BLaER1 treated with 17β-estradiol and CSF1 and Interleukin-3, amounts not matched to agents 10 nM and 100 nM (cell line): ENCODE measurements at regions not wholly inside any gene's neighbourhood (a gene's known extent, or its start where the extent isn't known, plus 50 kb on each side); places are given as distances from the start of the nearest gene placed in this dataset.
"Not testable (repeated sequence)": the region's sequence is repeated elsewhere in the genome, so short reads cannot be mapped to it uniquely, and the experiment has no call there.

Experiments used
- H3K27ac ChIP-seq, 11 experiments: shearing (Covaris generic); formaldehyde crosslinking; 2 replicates each; pipeline ENCODE4 v1.8.1; 2022
- H3K27me3 ChIP-seq, 11 experiments: shearing (Covaris generic); formaldehyde crosslinking; 2 replicates each; pipeline ENCODE4 v1.8.1; 2022
- H3K36me3 ChIP-seq, 11 experiments: shearing (Covaris generic); formaldehyde crosslinking; 2 replicates each; pipeline ENCODE4 v1.8.1; 2022
- H3K4me1 ChIP-seq, 10 experiments: shearing (Covaris generic); formaldehyde crosslinking; 2 replicates each; pipeline ENCODE4 v1.8.1; 2022
- H3K4me2 ChIP-seq, 11 experiments: shearing (Covaris generic); formaldehyde crosslinking; 2 replicates each; pipeline ENCODE4 v1.8.1; 2022
- H3K4me3 ChIP-seq, 10 experiments: shearing (Covaris generic); formaldehyde crosslinking; 2 replicates each; pipeline ENCODE4 v1.8.1; 2022
- H3K9ac ChIP-seq, 11 experiments: shearing (Covaris generic); formaldehyde crosslinking; 2 replicates each; pipeline ENCODE4 v1.8.1; 2022
- H3K9me3 ChIP-seq, 11 experiments: shearing (Covaris generic); formaldehyde crosslinking; replicated peaks in 1 of 11; 2 replicates each; pipeline ENCODE4 v1.8.1; 2022
- H4K20me1 ChIP-seq, 11 experiments: shearing (Covaris generic); formaldehyde crosslinking; 2 replicates each; pipeline ENCODE4 v1.8.1; 2022
- Cebpa-rat ChIP-seq, 11 experiments: shearing (Covaris generic); IDR thresholded peaks; 2 replicates each; pipeline ENCODE4 v1.8.1; 2022

- peaks cover 0 to 14% (median 8%) of the 10 kb centered on the region in 10 experiments; a peak in 12 of 20 replicates for H3K4me1 ChIP-seq
- H4K20me1 ChIP-seq, result no peaks in the 10 kb centered on the region
- H3K9ac ChIP-seq, result no peak overlapping the region
- no peaks in the 10 kb centered on the region for H3K27me3 ChIP-seq
- no peak overlapping the region for H3K4me2 ChIP-seq
- H3K27ac ChIP-seq, result no peak overlapping the region
- 0 out of 22 replicates have a peak, but pooled peaks cover 0 to 3% (median 0%) of the 10 kb centered on the region in 11 experiments for H3K9me3 ChIP-seq
- no peak overlapping the region for H3K4me3 ChIP-seq
- no peaks in the 10 kb centered on the region for H3K36me3 ChIP-seq
- no peak for TF ChIP-seq Cebpa-rat (IDR thresholded peaks at IDR 0.05)
Observed at GRCh38 chr2:75309596-75310463, 110.5 kb upstream of the TACR1 start.

- Histone ChIP-seq H3K9me3 (peaks cover 9 to 17% (median 10%) of the 10 kb centered on the region in 11 experiments; a peak in 20 of 22 replicates), H3K36me3 (no peaks in the 10 kb centered on the region), H3K4me1 (no peaks in the 10 kb centered on the region), H3K27me3 (no peaks in the 10 kb centered on the region), H3K27ac (no peak overlapping the region), H3K4me3 (no peak overlapping the region), H3K4me2 (no peak overlapping the region), H3K9ac (no peak overlapping the region), H4K20me1 (no peaks in the 10 kb centered on the region)
- TF ChIP-seq Cebpa-rat (IDR thresholded peaks at IDR 0.05), result no peak
Observed at GRCh38 chr2:75303227-75303626, 103.9 kb upstream of the TACR1 start.

- TF ChIP-seq Cebpa-rat (IDR thresholded peaks at IDR 0.05), result no peak
- H3K4me3 ChIP-seq, result no peak overlapping the region
- H4K20me1 ChIP-seq, result no peaks in the 10 kb centered on the region
- no peak overlapping the region for H3K27ac ChIP-seq
- H3K9ac ChIP-seq, result no peak overlapping the region
- 0 out of 20 replicates have a peak, but pooled peaks cover 0 to 5% (median 0%) of the 10 kb centered on the region in 10 experiments for H3K4me1 ChIP-seq
- no peaks in the 10 kb centered on the region for H3K36me3 ChIP-seq
- H3K4me2 ChIP-seq, result no peak overlapping the region
- H3K27me3 ChIP-seq, result no peaks in the 10 kb centered on the region
- H3K9me3 ChIP-seq, result no peaks in the 10 kb centered on the region; a peak in 1 of 22 replicates
Observed at GRCh38 chr2:75294362-75294761, 95.0 kb upstream of the TACR1 start.

GRCh38 chr2:75292826-75293225 lies 93.5 kb upstream of the TACR1 start:
- no peaks in the 10 kb centered on the region for H3K36me3 ChIP-seq
- H3K9me3 ChIP-seq, result no peaks in the 10 kb centered on the region
- no peaks in the 10 kb centered on the region for H3K27me3 ChIP-seq
- no peak for TF ChIP-seq Cebpa-rat (IDR thresholded peaks at IDR 0.05)
- no peak overlapping the region for H3K4me3 ChIP-seq
- H4K20me1 ChIP-seq, result no peaks in the 10 kb centered on the region
- no peak overlapping the region for H3K27ac ChIP-seq
- no peak overlapping the region for H3K9ac ChIP-seq
- no peak overlapping the region for H3K4me2 ChIP-seq
- H3K4me1 ChIP-seq, result peaks cover 7 to 16% (median 9%) of the 10 kb centered on the region in 10 experiments

- no peak for TF ChIP-seq Cebpa-rat (IDR thresholded peaks at IDR 0.05)
- peaks cover 13 to 30% (median 20%) of the 10 kb centered on the region in 10 experiments for H3K4me1 ChIP-seq
- H3K27ac ChIP-seq, result no peak overlapping the region
- H3K4me3 ChIP-seq, result no peak overlapping the region
- H4K20me1 ChIP-seq, result no peaks in the 10 kb centered on the region
- no peaks in the 10 kb centered on the region for H3K9me3 ChIP-seq
- no peak overlapping the region for H3K4me2 ChIP-seq
- no peaks in the 10 kb centered on the region for H3K36me3 ChIP-seq
- no peak overlapping the region for H3K9ac ChIP-seq
- H3K27me3 ChIP-seq, result no peaks in the 10 kb centered on the region
Observed at GRCh38 chr2:75290600-75291150, 91.4 kb upstream of the TACR1 start.

GRCh38 chr2:75289771-75290170 lies 90.5 kb upstream of the TACR1 start:
- Histone ChIP-seq H3K27ac (no peak overlapping the region), H4K20me1 (no peaks in the 10 kb centered on the region), H3K4me3 (no peak overlapping the region), H3K36me3 (no peaks in the 10 kb centered on the region), H3K4me2 (no peak overlapping the region), H3K27me3 (no peaks in the 10 kb centered on the region), H3K9ac (no peak overlapping the region), H3K9me3 (no peaks in the 10 kb centered on the region), H3K4me1 (peaks cover 13 to 30% (median 20%) of the 10 kb centered on the region in 10 experiments)
- TF ChIP-seq Cebpa-rat (IDR thresholded peaks at IDR 0.05), result no peak

GRCh38 chr2:75289178-75289577 lies 89.9 kb upstream of the TACR1 start:
- not testable (repeated sequence) for H3K27me3 ChIP-seq, H3K9ac ChIP-seq, H3K9me3 ChIP-seq, H4K20me1 ChIP-seq, H3K4me3 ChIP-seq, H3K36me3 ChIP-seq, H3K4me2 ChIP-seq
- Histone ChIP-seq H3K27ac (peak overlapping the region in 1 of 11 experiments; percentile 69; a peak in 1 of 22 replicates), H3K4me1 (peaks cover 13 to 30% (median 20%) of the 10 kb centered on the region in 10 experiments)

- Histone ChIP-seq H3K9me3 (no peaks in the 10 kb centered on the region), H3K4me3 (no peak overlapping the region), H3K4me2 (peak overlapping the region; percentile 26 to 77 (median 61); a peak in 18 of 22 replicates), H3K36me3 (no peaks in the 10 kb centered on the region), H3K27ac (peak overlapping the region in 8 of 11 experiments; percentile 27 to 75 (median 65); a peak in 13 of 22 replicates), H3K4me1 (peaks cover 13 to 30% (median 20%) of the 10 kb centered on the region in 10 experiments), H4K20me1 (no peaks in the 10 kb centered on the region), H3K27me3 (no peaks in the 10 kb centered on the region), H3K9ac (no peak overlapping the region)
- no peak for TF ChIP-seq Cebpa-rat (IDR thresholded peaks at IDR 0.05)
Observed at GRCh38 chr2:75288760-75289159, 89.4 kb upstream of the TACR1 start.

GRCh38 chr2:75287624-75288316 lies 88.5 kb upstream of the TACR1 start:
- H3K4me1 ChIP-seq, result peaks cover 13 to 25% (median 20%) of the 10 kb centered on the region in 10 experiments
- TF ChIP-seq Cebpa-rat (IDR thresholded peaks at IDR 0.05), result no peak
- no peaks in the 10 kb centered on the region for H4K20me1 ChIP-seq
- peak overlapping the region in 3 of 11 experiments; percentile 19 to 33 (median 30); a peak in 1 of 22 replicates for H3K9ac ChIP-seq
- H3K27ac ChIP-seq, result peak overlapping the region in 9 of 11 experiments; percentile 27 to 75 (median 68); a peak in 19 of 22 replicates
- H3K9me3 ChIP-seq, result no peaks in the 10 kb centered on the region
- no peaks in the 10 kb centered on the region for H3K27me3 ChIP-seq
- H3K4me3 ChIP-seq, result no peak overlapping the region
- no peaks in the 10 kb centered on the region for H3K36me3 ChIP-seq
- peak overlapping the region; percentile 26 to 77 (median 61) for H3K4me2 ChIP-seq
